Activated naive CD8-positive, alpha-beta T cell treated with anti-CD3 and anti-CD28 coated beads, Interleukin-2, amount 50 U/mL, for 24 hours (primary cell): ENCODE measurements at regions not wholly inside any gene's neighbourhood (a gene's known extent, or its start where the extent isn't known, plus 50 kb on each side); places are given as distances from the start of the nearest gene placed in this dataset.
"Not testable (repeated sequence)": the region's sequence is repeated elsewhere in the genome, so short reads cannot be mapped to it uniquely, and the experiment has no call there.

ENCODE experiments used
- ATAC-seq: fragments of 150-1000 bp; cut with Tn5 transposase; one replicate; pipeline ENCODE4 v1.10.0; 2021
- DNase-seq: peaks from one replicate; pipeline ENCODE4 v3.0.0; 2021
- H3K27ac Mint-ChIP-seq: one replicate; pipeline ENCODE4 v1.8.0; 2021; ENCODE audit warnings: mild to moderate bottlenecking, mixed read lengths
- H3K27me3 Mint-ChIP-seq: one replicate; pipeline ENCODE4 v1.8.0; 2021; ENCODE audit warnings: mixed read lengths
- H3K36me3 Mint-ChIP-seq: one replicate; pipeline ENCODE4 v1.8.0; 2021; ENCODE audit warnings: low read depth, mixed read lengths
- H3K4me1 Mint-ChIP-seq: one replicate; pipeline ENCODE4 v1.8.0; 2021; ENCODE audit warnings: mixed read lengths
- H3K4me3 Mint-ChIP-seq: one replicate; pipeline ENCODE4 v1.8.0; 2021; ENCODE audit warnings: mild to moderate bottlenecking, moderate library complexity, mixed read lengths
- H3K9me3 Mint-ChIP-seq: one replicate; pipeline ENCODE4 v1.8.0; 2021; ENCODE audit warnings: mixed read lengths

GRCh38 chrX:34275699-34276098, 143.6 kb upstream of the FAM47A start:
- DNase-seq (no peak), ATAC-seq (no peak)
- Mint-ChIP-seq H3K4me1 (no peaks in the 10 kb centered on the region), H3K27me3 (no peaks in the 10 kb centered on the region), H3K4me3 (no peak overlapping the region), H3K36me3 (no peaks in the 10 kb centered on the region), H3K9me3 (no peaks in the 10 kb centered on the region), H3K27ac (no peak overlapping the region)

DNA sequence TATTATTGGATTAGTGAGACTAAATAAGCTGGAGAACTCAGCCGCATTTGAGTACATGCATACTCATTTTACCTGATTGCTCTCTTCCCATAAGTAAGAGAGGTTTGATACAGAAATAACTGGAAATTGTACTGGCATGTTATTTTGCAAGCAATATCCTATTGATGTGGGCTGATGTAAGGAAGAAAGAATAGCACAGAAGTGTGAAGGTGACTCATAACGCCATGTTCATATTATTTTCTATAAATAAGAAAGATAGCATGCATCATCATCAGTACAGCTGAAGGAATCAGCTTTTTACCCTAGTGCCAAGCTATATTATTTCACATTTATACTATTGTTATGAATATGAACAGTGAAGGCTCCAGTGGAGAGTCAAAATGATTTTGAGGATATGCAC, 138.3 kb upstream of the FAM47A start:
- ATAC-seq: no peak
- Mint-ChIP-seq H3K27ac (no peak overlapping the region), H3K4me1 (no peaks in the 10 kb centered on the region), H3K4me3 (no peak overlapping the region), H3K36me3 (no peaks in the 10 kb centered on the region), H3K27me3 (no peaks in the 10 kb centered on the region), H3K9me3 (no peaks in the 10 kb centered on the region)
- DNase-seq: no peak

GRCh38 chrX:34238896-34239295, 106.8 kb upstream of the FAM47A start:
- DNase-seq (no peak), ATAC-seq (no peak)
- H3K27me3 Mint-ChIP-seq: no peaks in the 10 kb centered on the region
- H3K36me3 Mint-ChIP-seq: no peaks in the 10 kb centered on the region
- H3K27ac Mint-ChIP-seq: no peak overlapping the region
- no peaks in the 10 kb centered on the region for H3K9me3 Mint-ChIP-seq
- no peaks in the 10 kb centered on the region for H3K4me1 Mint-ChIP-seq
- no peak overlapping the region for H3K4me3 Mint-ChIP-seq

GRCh38 chrX:34230156-34230555, 98.0 kb upstream of the FAM47A start:
- H3K36me3 Mint-ChIP-seq, H3K4me1 Mint-ChIP-seq, ATAC-seq, H3K27me3 Mint-ChIP-seq, H3K4me3 Mint-ChIP-seq, H3K9me3 Mint-ChIP-seq, H3K27ac Mint-ChIP-seq, DNase-seq: not testable (repeated sequence)

DNA sequence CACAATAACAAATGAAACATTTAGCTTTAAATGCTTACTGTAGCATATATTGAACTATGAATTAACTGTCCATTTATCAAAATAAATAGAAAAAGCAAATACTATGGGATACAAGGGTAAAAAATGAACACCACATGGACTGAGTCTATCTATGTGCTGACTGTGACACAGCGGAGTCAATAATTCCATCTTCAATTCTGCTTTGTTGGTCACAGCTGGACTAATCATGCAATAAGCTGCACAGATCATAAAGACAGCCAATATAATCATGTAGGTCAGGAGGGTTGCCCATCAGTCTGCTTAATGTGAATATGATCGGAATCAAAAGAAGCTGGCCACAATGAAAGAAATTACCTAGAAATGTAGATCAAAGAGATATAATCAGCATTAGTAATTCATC, 95.7 kb upstream of the FAM47A start:
- no peak overlapping the region for H3K4me3 Mint-ChIP-seq
- no peaks in the 10 kb centered on the region for H3K27me3 Mint-ChIP-seq
- DNase-seq (no peak), ATAC-seq (no peak)
- H3K27ac Mint-ChIP-seq: no peak overlapping the region
- no peaks in the 10 kb centered on the region for H3K9me3 Mint-ChIP-seq
- H3K36me3 Mint-ChIP-seq: no peaks in the 10 kb centered on the region
- no peaks in the 10 kb centered on the region for H3K4me1 Mint-ChIP-seq

DNA sequence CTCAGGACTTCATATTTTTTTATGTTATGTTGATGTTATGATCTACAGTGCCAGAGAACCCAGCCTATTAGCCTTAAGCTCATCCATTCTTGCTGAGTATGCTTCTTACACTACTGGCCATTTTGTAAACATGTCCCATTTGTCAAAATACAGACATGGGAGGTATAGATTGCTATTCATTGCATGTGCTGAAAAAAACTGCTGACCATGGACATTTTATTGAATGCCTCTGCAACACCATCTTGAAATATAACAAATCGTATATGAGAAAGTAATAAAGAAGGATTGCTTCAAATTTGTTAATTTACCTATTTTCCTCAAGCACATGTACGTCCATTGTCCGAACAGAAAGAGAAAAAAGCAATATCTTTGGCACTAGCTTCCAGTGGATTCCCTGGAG, 91.5 kb upstream of the FAM47A start:
- DNase-seq (no peak), ATAC-seq (no peak)
- no peak overlapping the region for H3K4me3 Mint-ChIP-seq
- H3K27ac Mint-ChIP-seq: no peak overlapping the region
- H3K9me3 Mint-ChIP-seq: no peaks in the 10 kb centered on the region
- no peaks in the 10 kb centered on the region for H3K4me1 Mint-ChIP-seq
- H3K36me3 Mint-ChIP-seq: no peaks in the 10 kb centered on the region
- no peaks in the 10 kb centered on the region for H3K27me3 Mint-ChIP-seq

- Mint-ChIP-seq H3K36me3 (no peaks in the 10 kb centered on the region), H3K27me3 (no peaks in the 10 kb centered on the region), H3K9me3 (peaks cover 7% of the 10 kb centered on the region), H3K4me3 (no peak overlapping the region), H3K4me1 (no peaks in the 10 kb centered on the region), H3K27ac (no peak overlapping the region)
- no peak for DNase-seq
- no peak for ATAC-seq
These were observed 85.9 kb upstream of the FAM47A start for GRCh38 chrX:34218063-34218462.

- no peak overlapping the region for H3K27ac Mint-ChIP-seq
- DNase-seq (no peak), ATAC-seq (no peak)
- no peaks in the 10 kb centered on the region for H3K27me3 Mint-ChIP-seq
- no peaks in the 10 kb centered on the region for H3K4me1 Mint-ChIP-seq
- H3K4me3 Mint-ChIP-seq: no peak overlapping the region
- no peaks in the 10 kb centered on the region for H3K36me3 Mint-ChIP-seq
- no peaks in the 10 kb centered on the region for H3K9me3 Mint-ChIP-seq
These were observed 65.8 kb upstream of the FAM47A start for GRCh38 chrX:34197946-34198345.
